ENCODE measurements at regions not wholly inside any gene's neighbourhood (a gene's known extent, or its start where the extent isn't known, plus 50 kb on each side); places are given as distances from the start of the nearest gene placed in this dataset.

- Histone ChIP-seq H3K4me3 (replicated peaks in 1 of 3; ENCODE audit: insufficient read depth in 1 of 3, low read depth in 2 of 3, low read length in 3 of 3) (no peak overlapping the region), H3K4me2 (ENCODE audit: low read depth, low read length) (no peak overlapping the region), H3K9me3 (ENCODE audit: low read length) (no peaks in the 10 kb centered on the region), H3K27ac (ENCODE audit: extremely low read length, insufficient read depth, low read length) (no peak overlapping the region), H2AFZ (ENCODE audit: low read length) (no peak overlapping the region), H3K27me3 (ENCODE audit: control insufficient read depth in 1 of 2, insufficient read depth in 2 of 2, low read length in 2 of 2) (peaks cover 0 to 2% of the 10 kb centered on the region in 2 experiments; a peak in 2 of 5 replicates), H4K20me1 (ENCODE audit: insufficient read depth, low read length) (no peaks in the 10 kb centered on the region), H3K9ac (ENCODE audit: insufficient read depth, low read depth, low read length) (no peak overlapping the region), H3K4me1 (ENCODE audit: insufficient read depth, low read length) (no peaks in the 10 kb centered on the region), H3K36me3 (replicated peaks in 1 of 2; ENCODE audit: control insufficient read depth in 1 of 2, insufficient read depth in 2 of 2, low read length in 2 of 2) (no peaks in the 10 kb centered on the region), H3K79me2 (ENCODE audit: insufficient read depth, low read length) (no peaks in the 10 kb centered on the region)
- in situ Hi-C loops (cut with HindIII; ENCODE audit: extremely low pct_ligation_motif_present, low pct_unique_long_range_greater_than_20kb) = no loop called here
- POLR2A ChIA-PET = no interaction called here
- DNase-seq (ENCODE audit: low spot score) (no peak), FAIRE-seq (no peak), ATAC-seq (no peak)
- WGBS (ENCODE audit: low lambda C conversion rate) = no CpG with 5 or more reads among the region's 24 CpGs
- no peak for TF ChIP-seq AHR (CRISPR knock-in tag; IDR thresholded peaks at IDR 0.05)
- TF ChIP-seq WIZ (CRISPR knock-in tag; IDR thresholded peaks at IDR 0.05) = no peak
- no peak for TF ChIP-seq MTF2 (CRISPR knock-in tag; IDR thresholded peaks at IDR 0.05; ENCODE audit: borderline replicate concordance)
- no peak for TF ChIP-seq ZBTB4 (CRISPR knock-in tag; IDR thresholded peaks at IDR 0.05; ENCODE audit: borderline replicate concordance)
- TF ChIP-seq ATRX (CRISPR knock-in tag; IDR thresholded peaks at IDR 0.05; ENCODE audit: borderline replicate concordance) = no peak
- no peak for TF ChIP-seq HOXA9 (CRISPR knock-in tag; IDR thresholded peaks at IDR 0.05; ENCODE audit: borderline replicate concordance)
- TF ChIP-seq ZNF362 (CRISPR knock-in tag; IDR thresholded peaks at IDR 0.05; ENCODE audit: borderline replicate concordance) = no peak
- TF ChIP-seq ZFP91 (CRISPR knock-in tag; IDR thresholded peaks at IDR 0.05; ENCODE audit: borderline replicate concordance) = no peak
- no peak for TF ChIP-seq ZBTB49 (CRISPR knock-in tag; IDR thresholded peaks at IDR 0.05; ENCODE audit: borderline replicate concordance)
- TF ChIP-seq DR1 (CRISPR knock-in tag; IDR thresholded peaks at IDR 0.05) = no peak
- no peak for TF ChIP-seq NFE2L1 (CRISPR knock-in tag; IDR thresholded peaks at IDR 0.05; ENCODE audit: borderline replicate concordance)
- no peak for TF ChIP-seq SP2 (CRISPR knock-in tag; IDR thresholded peaks at IDR 0.05)
- CTCF ChIA-PET (ENCODE audit: low intra/inter-chr PET ratio, low total read pairs) = no interaction called here
- intact Hi-C loops (cut with micrococcal nuclease; ENCODE audit: unreplicated experiment) = no loop called here
- no TSS peak for BruUV-seq (replicated peaks)
Observed at GRCh38 chr13:25018729-25019115, 77.2 kb upstream of the PABPC3 start.
